SK-N-SH (cell line): ENCODE measurements at regions not wholly inside any gene's neighbourhood (a gene's known extent, or its start where the extent isn't known, plus 50 kb on each side); places are given as distances from the start of the nearest gene placed in this dataset.
"Not testable (repeated sequence)": the region's sequence is repeated elsewhere in the genome, so short reads cannot be mapped to it uniquely, and the experiment has no call there.

Experiments used
- CTCF ChIA-PET: fragments of 300-600, 350-600 bp; formaldehyde crosslinking; extraction: SDS; loops from one replicate; lab custom pipeline; 2021; lab: Yijun Ruan, JAX
- POLR2A ChIA-PET: fragments of 350-600 bp; sonication (Branson Sonifier 250); formaldehyde crosslinking; extraction: SDS; loops from one replicate; lab custom pipeline; 2020; ENCODE audit warnings: antibody characterized with exemption, inconsistent platforms; lab: Yijun Ruan, JAX
- DNase-seq: peaks from one replicate; pipeline ENCODE4 v3.0.0; 2012
- H2AFZ ChIP-seq: fragments of 200-600 bp; sonication (generic); 2 replicates; pipeline ENCODE4 v1.8.1; 2016; ENCODE audit warnings: antibody characterized with exemption, mild to moderate bottlenecking, low read depth
- H3F3A ChIP-seq: fragments of 200-600 bp; sonication (generic); replicated peaks from 2 replicates; pipeline ENCODE3; 2016; ENCODE audit warnings: antibody characterized with exemption, mild to moderate bottlenecking; ENCODE audit not compliant: insufficient read depth
- H3K27ac ChIP-seq, 2 experiments: fragments of 200-500 bp in 1 of 2; fragments of 200-600 bp in 1 of 2; sonication (Bioruptor generic) in 1 of 2; sonication (generic), shearing (Covaris generic) in 1 of 2; 2 replicates each; pipeline versions ENCODE4 v1.5.1 to v1.6.1; 2014 to 2016; ENCODE audit warnings: low read depth in 2 of 2, inconsistent platforms in 1 of 2, low read length in 1 of 2, mild to moderate bottlenecking in 1 of 2, mixed read lengths in 1 of 2
- H3K27me3 ChIP-seq: fragments of 200-600 bp; sonication (generic), shearing (Covaris generic); 2 replicates; pipeline ENCODE4 v1.6.1; 2016; ENCODE audit warnings: mixed run types; ENCODE audit not compliant: insufficient read depth
- H3K36me3 ChIP-seq, 2 experiments: fragments of 200-500 bp in 1 of 2; fragments of 200-600 bp in 1 of 2; sonication (Bioruptor generic) in 1 of 2; sonication (generic) in 1 of 2; replicated peaks in 1 of 2; 2 replicates each; pipeline versions ENCODE3 to v1.5.1; 2014 to 2016; ENCODE audit warnings: low read length in 1 of 2, mild to moderate bottlenecking in 1 of 2; ENCODE audit not compliant: insufficient read depth in 2 of 2, control insufficient read depth in 1 of 2
- H3K4me1 ChIP-seq, 2 experiments: fragments of 200-500 bp in 1 of 2; fragments of 200-600 bp in 1 of 2; sonication (Bioruptor generic) in 1 of 2; sonication (generic), shearing (Covaris generic) in 1 of 2; 2 replicates each; pipeline versions ENCODE4 v1.5.1 to v1.6.1; 2014 to 2016; ENCODE audit warnings: low read depth in 1 of 2, low read length in 1 of 2, mixed run types in 1 of 2; ENCODE audit not compliant: insufficient read depth in 2 of 2, control insufficient read depth in 1 of 2
- H3K4me2 ChIP-seq: fragments of 200-600 bp; sonication (generic), shearing (Covaris generic); 2 replicates; pipeline ENCODE4 v1.6.1; 2017; ENCODE audit warnings: mixed run types
- H3K4me3 ChIP-seq, 2 experiments: fragments of 200-500 bp in 1 of 2; fragments of 200-600 bp in 1 of 2; sonication (Bioruptor generic) in 1 of 2; sonication (generic), shearing (Covaris generic) in 1 of 2; 2 replicates each; pipeline versions ENCODE4 v1.5.1 to v1.8.1; 2014 to 2016; ENCODE audit warnings: low read depth in 2 of 2, inconsistent platforms in 1 of 2, low read length in 1 of 2, mild to moderate bottlenecking in 1 of 2, mixed read lengths in 1 of 2, moderate library complexity in 1 of 2
- H3K79me2 ChIP-seq: fragments of 200-600 bp; sonication (generic); 2 replicates; pipeline ENCODE4 v1.8.1; 2017; ENCODE audit warnings: mild to moderate bottlenecking; ENCODE audit not compliant: insufficient read depth
- H3K9ac ChIP-seq: fragments of 200-600 bp; sonication (generic); 2 replicates; pipeline ENCODE4 v1.6.1; 2017; ENCODE audit warnings: mixed run types
- H3K9me2 ChIP-seq: fragments of 200-600 bp; sonication (generic); 2 replicates; pipeline ENCODE4 v1.6.1; 2017; ENCODE audit warnings: mixed run types
- H3K9me3 ChIP-seq: fragments of 200-600 bp; sonication (generic); 2 replicates; pipeline ENCODE4 v1.6.1; 2017; ENCODE audit warnings: mixed run types, mild to moderate bottlenecking, moderate library complexity
- H4K20me1 ChIP-seq: fragments of 200-600 bp; sonication (generic); 2 replicates; pipeline ENCODE4 v1.6.1; 2017; ENCODE audit warnings: mild to moderate bottlenecking, mixed run types; ENCODE audit not compliant: insufficient read depth
- CTCF ChIP-seq: fragments of 200-600 bp; sonication (generic); IDR thresholded peaks from 2 replicates; pipeline ENCODE4 v1.6.1; 2017; ENCODE audit warnings: antibody characterized with exemption, mild to moderate bottlenecking, moderate library complexity
- EP300 ChIP-seq, 2 experiments: IDR thresholded peaks; 2 replicates each; pipeline versions ENCODE4 v1.4.0 to v1.6.1; 2012; ENCODE audit warnings: borderline replicate concordance in 1 of 2, low read depth in 1 of 2, low read length in 1 of 2
- EZH2phosphoT487 ChIP-seq: fragments of 200-600 bp; sonication (generic); IDR thresholded peaks from 2 replicates; pipeline ENCODE4 v1.6.1; 2017; ENCODE audit warnings: low read depth, mixed run types, mild to moderate bottlenecking, antibody characterized with exemption, moderate library complexity, borderline replicate concordance
- FOSL2 ChIP-seq: IDR thresholded peaks from 2 replicates; pipeline ENCODE4 v1.4.0; 2012; ENCODE audit warnings: low read depth, mild to moderate bottlenecking, moderate library complexity, borderline replicate concordance
- FOXM1 ChIP-seq: IDR thresholded peaks from 2 replicates; pipeline ENCODE4 v1.4.0; 2012; ENCODE audit warnings: low read depth, mild to moderate bottlenecking
- GATA2 ChIP-seq: sonication (generic); formaldehyde crosslinking; IDR thresholded peaks from 2 replicates; pipeline ENCODE4 v1.5.0; 2020; ENCODE audit warnings: mild to moderate bottlenecking, missing genetic modification reagents
- JUND ChIP-seq: IDR thresholded peaks from 2 replicates; pipeline ENCODE4 v1.4.0; 2012
- MAX ChIP-seq: IDR thresholded peaks from 2 replicates; pipeline ENCODE4 v1.4.0; 2012; ENCODE audit warnings: low read depth
- RAD21 ChIP-seq: IDR thresholded peaks from 2 replicates; pipeline ENCODE4 v1.6.1; 2012; ENCODE audit warnings: mild to moderate bottlenecking, low read length
- REST ChIP-seq: IDR thresholded peaks from 2 replicates; pipeline ENCODE4 v1.6.1; 2012; ENCODE audit warnings: mild to moderate bottlenecking, low read depth, low read length, moderate library complexity
- RFX5 ChIP-seq: IDR thresholded peaks from 2 replicates; pipeline ENCODE4 v1.6.1; 2012; ENCODE audit warnings: mild to moderate bottlenecking, improper control_type of control experiment, low read length
- SMC3 ChIP-seq: IDR thresholded peaks from 2 replicates; pipeline ENCODE4 v1.6.1; 2012; ENCODE audit warnings: low read depth, low read length, improper control_type of control experiment
- TAF1 ChIP-seq: IDR thresholded peaks from 2 replicates; pipeline ENCODE4 v1.6.1; 2012; ENCODE audit warnings: low read depth, mild to moderate bottlenecking, low read length, moderate library complexity, borderline replicate concordance
- TEAD4 ChIP-seq: IDR thresholded peaks from 2 replicates; pipeline ENCODE4 v1.4.0; 2012; ENCODE audit warnings: mild to moderate bottlenecking, borderline replicate concordance; ENCODE audit not compliant: insufficient read depth
- USF1 ChIP-seq: IDR thresholded peaks from 2 replicates; pipeline ENCODE4 v1.4.0; 2012; ENCODE audit warnings: low read depth, borderline replicate concordance
- USF2 ChIP-seq: fragments of 150-350 bp; IDR thresholded peaks from 2 replicates; pipeline ENCODE4 v1.6.1; 2017; ENCODE audit warnings: antibody characterized with exemption, low read length, low read depth, borderline replicate concordance
- YY1 ChIP-seq: IDR thresholded peaks from 2 replicates; pipeline ENCODE4 v1.4.0; 2012; ENCODE audit warnings: low read depth, mild to moderate bottlenecking
- ZBTB33 ChIP-seq: IDR thresholded peaks from 2 replicates; pipeline ENCODE4 v1.4.0; 2012; ENCODE audit warnings: low read depth, borderline replicate concordance
- WGBS: methylation state at CpG from one replicate; pipeline ENCODE4 v1.1.6; 2017; ENCODE audit warnings: low lambda C conversion rate; 5-methylcytosine and 5-hydroxymethylcytosine counted together

GRCh38 chr21:15472108-15473040 lies 257.4 kb upstream of the USP25 start:
- H4K20me1 ChIP-seq, result no peaks in the 10 kb centered on the region
- H3K9me3 ChIP-seq, result no peaks in the 10 kb centered on the region
- no peaks in the 10 kb centered on the region for H3K27me3 ChIP-seq
- no peak for DNase-seq
- H2AFZ ChIP-seq, result no peak overlapping the region
- no peak overlapping the region for H3K4me3 ChIP-seq
- no peak for TF ChIP-seq JUND
- no peak for TF ChIP-seq TEAD4
- TF ChIP-seq FOSL2, result no peak
- no peak for TF ChIP-seq CTCF
- TF ChIP-seq GATA2, result no peak
- TF ChIP-seq FOXM1, result no peak
- TF ChIP-seq RAD21, result no peak
- no peak for TF ChIP-seq SMC3
- TF ChIP-seq EP300 (IDR thresholded peaks at IDR 0.05; ENCODE audit: borderline replicate concordance in 1 of 2, low read depth in 1 of 2, low read length in 1 of 2), result no peak
- no peak for TF ChIP-seq MAX
- no peak for TF ChIP-seq USF2
- no peak for TF ChIP-seq TAF1
- no peak for TF ChIP-seq RFX5
- TF ChIP-seq EZH2phosphoT487, result no peak
- TF ChIP-seq REST, result no peak
- TF ChIP-seq USF1, result no peak
- TF ChIP-seq YY1, result no peak
- TF ChIP-seq ZBTB33, result no peak
- no peaks in the 10 kb centered on the region for H3K4me1 ChIP-seq
- no peak overlapping the region for H3K9ac ChIP-seq
- H3K36me3 ChIP-seq, result no peaks in the 10 kb centered on the region
- no peak overlapping the region for H3K4me2 ChIP-seq
- no peaks in the 10 kb centered on the region for H3K79me2 ChIP-seq
- H3K27ac ChIP-seq, result no peak overlapping the region
- ChIA-PET CTCF (interaction anchor here (0.6 to 0.7 kb wide), 2 partner anchors 10 to 950 kb away, joined by 3 to 4 read pairs; no protein-coding TSS in a partner anchor), POLR2A (no interaction called here)
- H3K9me2 ChIP-seq, result no peaks in the 10 kb centered on the region
- 15% methylated on average over 6 of the region's 6 CpGs for WGBS
- no peaks in the 10 kb centered on the region for H3F3A ChIP-seq

- H3K27ac ChIP-seq, DNase-seq, H3K9me3 ChIP-seq, POLR2A ChIA-PET, H3K27me3 ChIP-seq, H3K36me3 ChIP-seq, H2AFZ ChIP-seq, H3K4me3 ChIP-seq, H3K79me2 ChIP-seq, H3K4me2 ChIP-seq, H3K9ac ChIP-seq, H4K20me1 ChIP-seq, H3F3A ChIP-seq, H3K4me1 ChIP-seq, H3K9me2 ChIP-seq: not testable (repeated sequence)
- WGBS, result 3% methylated on average over 3 of the region's 3 CpGs
- CTCF ChIA-PET, result interaction anchor here (1.5 kb wide), 1 partner anchor 15 kb away, joined by 4 read pairs; no protein-coding TSS in a partner anchor
Observed at GRCh38 chr21:15477773-15478172, 252.0 kb upstream of the USP25 start.
